ENCODE measurements at regions not wholly inside any gene's neighbourhood (a gene's known extent, or its start where the extent isn't known, plus 50 kb on each side); places are given as distances from the start of the nearest gene placed in this dataset.

GRCh38 chr1:29864431-29865022 is 628.2 kb downstream of the PTPRU start:
- TF ChIP-seq CTCF (IDR thresholded peaks at IDR 0.05): no peak
- no peak for TF ChIP-seq EP300 (IDR thresholded peaks at IDR 0.05)
- no peak for TF ChIP-seq POLR2A (IDR thresholded peaks at IDR 0.05; ENCODE audit: low read depth)

All from esophagus muscularis mucosa (tissue), 4 donors.